SK-N-SH (cell line): ENCODE measurements at regions not wholly inside any gene's neighbourhood (a gene's known extent, or its start where the extent isn't known, plus 50 kb on each side); places are given as distances from the start of the nearest gene placed in this dataset.

Experiments used
- CTCF ChIA-PET: fragments of 300-600, 350-600 bp; formaldehyde crosslinking; extraction: SDS; loops from one replicate; lab custom pipeline; 2021; lab: Yijun Ruan, JAX
- POLR2A ChIA-PET: fragments of 350-600 bp; sonication (Branson Sonifier 250); formaldehyde crosslinking; extraction: SDS; loops from one replicate; lab custom pipeline; 2020; ENCODE audit warnings: antibody characterized with exemption, inconsistent platforms; lab: Yijun Ruan, JAX
- DNase-seq: peaks from one replicate; pipeline ENCODE4 v3.0.0; 2012
- H2AFZ ChIP-seq: fragments of 200-600 bp; sonication (generic); 2 replicates; pipeline ENCODE4 v1.8.1; 2016; ENCODE audit warnings: antibody characterized with exemption, mild to moderate bottlenecking, low read depth
- H3F3A ChIP-seq: fragments of 200-600 bp; sonication (generic); replicated peaks from 2 replicates; pipeline ENCODE3; 2016; ENCODE audit warnings: antibody characterized with exemption, mild to moderate bottlenecking; ENCODE audit not compliant: insufficient read depth
- H3K27ac ChIP-seq, 2 experiments: fragments of 200-500 bp in 1 of 2; fragments of 200-600 bp in 1 of 2; sonication (Bioruptor generic) in 1 of 2; sonication (generic), shearing (Covaris generic) in 1 of 2; 2 replicates each; pipeline versions ENCODE4 v1.5.1 to v1.6.1; 2014 to 2016; ENCODE audit warnings: low read depth in 2 of 2, inconsistent platforms in 1 of 2, low read length in 1 of 2, mild to moderate bottlenecking in 1 of 2, mixed read lengths in 1 of 2
- H3K27me3 ChIP-seq: fragments of 200-600 bp; sonication (generic), shearing (Covaris generic); 2 replicates; pipeline ENCODE4 v1.6.1; 2016; ENCODE audit warnings: mixed run types; ENCODE audit not compliant: insufficient read depth
- H3K36me3 ChIP-seq, 2 experiments: fragments of 200-500 bp in 1 of 2; fragments of 200-600 bp in 1 of 2; sonication (Bioruptor generic) in 1 of 2; sonication (generic) in 1 of 2; replicated peaks in 1 of 2; 2 replicates each; pipeline versions ENCODE3 to v1.5.1; 2014 to 2016; ENCODE audit warnings: low read length in 1 of 2, mild to moderate bottlenecking in 1 of 2; ENCODE audit not compliant: insufficient read depth in 2 of 2, control insufficient read depth in 1 of 2
- H3K4me1 ChIP-seq, 2 experiments: fragments of 200-500 bp in 1 of 2; fragments of 200-600 bp in 1 of 2; sonication (Bioruptor generic) in 1 of 2; sonication (generic), shearing (Covaris generic) in 1 of 2; 2 replicates each; pipeline versions ENCODE4 v1.5.1 to v1.6.1; 2014 to 2016; ENCODE audit warnings: low read depth in 1 of 2, low read length in 1 of 2, mixed run types in 1 of 2; ENCODE audit not compliant: insufficient read depth in 2 of 2, control insufficient read depth in 1 of 2
- H3K4me2 ChIP-seq: fragments of 200-600 bp; sonication (generic), shearing (Covaris generic); 2 replicates; pipeline ENCODE4 v1.6.1; 2017; ENCODE audit warnings: mixed run types
- H3K4me3 ChIP-seq, 2 experiments: fragments of 200-500 bp in 1 of 2; fragments of 200-600 bp in 1 of 2; sonication (Bioruptor generic) in 1 of 2; sonication (generic), shearing (Covaris generic) in 1 of 2; 2 replicates each; pipeline versions ENCODE4 v1.5.1 to v1.8.1; 2014 to 2016; ENCODE audit warnings: low read depth in 2 of 2, inconsistent platforms in 1 of 2, low read length in 1 of 2, mild to moderate bottlenecking in 1 of 2, mixed read lengths in 1 of 2, moderate library complexity in 1 of 2
- H3K79me2 ChIP-seq: fragments of 200-600 bp; sonication (generic); 2 replicates; pipeline ENCODE4 v1.8.1; 2017; ENCODE audit warnings: mild to moderate bottlenecking; ENCODE audit not compliant: insufficient read depth
- H3K9ac ChIP-seq: fragments of 200-600 bp; sonication (generic); 2 replicates; pipeline ENCODE4 v1.6.1; 2017; ENCODE audit warnings: mixed run types
- H3K9me2 ChIP-seq: fragments of 200-600 bp; sonication (generic); 2 replicates; pipeline ENCODE4 v1.6.1; 2017; ENCODE audit warnings: mixed run types
- H3K9me3 ChIP-seq: fragments of 200-600 bp; sonication (generic); 2 replicates; pipeline ENCODE4 v1.6.1; 2017; ENCODE audit warnings: mixed run types, mild to moderate bottlenecking, moderate library complexity
- H4K20me1 ChIP-seq: fragments of 200-600 bp; sonication (generic); 2 replicates; pipeline ENCODE4 v1.6.1; 2017; ENCODE audit warnings: mild to moderate bottlenecking, mixed run types; ENCODE audit not compliant: insufficient read depth
- EP300 ChIP-seq, 2 experiments: IDR thresholded peaks; 2 replicates each; pipeline versions ENCODE4 v1.4.0 to v1.6.1; 2012; ENCODE audit warnings: borderline replicate concordance in 1 of 2, low read depth in 1 of 2, low read length in 1 of 2
- EZH2phosphoT487 ChIP-seq: fragments of 200-600 bp; sonication (generic); IDR thresholded peaks from 2 replicates; pipeline ENCODE4 v1.6.1; 2017; ENCODE audit warnings: low read depth, mixed run types, mild to moderate bottlenecking, antibody characterized with exemption, moderate library complexity, borderline replicate concordance
- FOSL2 ChIP-seq: IDR thresholded peaks from 2 replicates; pipeline ENCODE4 v1.4.0; 2012; ENCODE audit warnings: low read depth, mild to moderate bottlenecking, moderate library complexity, borderline replicate concordance
- FOXJ3 ChIP-seq: sonication (generic); formaldehyde crosslinking; IDR thresholded peaks from 2 replicates; pipeline ENCODE4 v1.5.1; 2020; ENCODE audit warnings: mild to moderate bottlenecking, missing genetic modification reagents
- JUND ChIP-seq: IDR thresholded peaks from 2 replicates; pipeline ENCODE4 v1.4.0; 2012
- MAX ChIP-seq: IDR thresholded peaks from 2 replicates; pipeline ENCODE4 v1.4.0; 2012; ENCODE audit warnings: low read depth
- NFIC ChIP-seq: IDR thresholded peaks from 2 replicates; pipeline ENCODE4 v1.4.0; 2012; ENCODE audit warnings: borderline replicate concordance
- NRF1 ChIP-seq: IDR thresholded peaks from 2 replicates; pipeline ENCODE4 v1.6.1; 2012; ENCODE audit warnings: low read depth, mild to moderate bottlenecking, low read length
- RFX5 ChIP-seq: IDR thresholded peaks from 2 replicates; pipeline ENCODE4 v1.6.1; 2012; ENCODE audit warnings: mild to moderate bottlenecking, improper control_type of control experiment, low read length
- RXRA ChIP-seq: IDR thresholded peaks from 2 replicates; pipeline ENCODE4 v1.4.0; 2012; ENCODE audit warnings: low read depth, mild to moderate bottlenecking, borderline replicate concordance
- SIN3A ChIP-seq: IDR thresholded peaks from 2 replicates; pipeline ENCODE4 v1.6.1; 2012; ENCODE audit warnings: low read depth, mild to moderate bottlenecking, low read length, moderate library complexity, borderline replicate concordance
- SMC3 ChIP-seq: IDR thresholded peaks from 2 replicates; pipeline ENCODE4 v1.6.1; 2012; ENCODE audit warnings: low read depth, low read length, improper control_type of control experiment
- TCF12 ChIP-seq: IDR thresholded peaks from 2 replicates; pipeline ENCODE4 v1.4.0; 2012
- TEAD4 ChIP-seq: IDR thresholded peaks from 2 replicates; pipeline ENCODE4 v1.4.0; 2012; ENCODE audit warnings: mild to moderate bottlenecking, borderline replicate concordance; ENCODE audit not compliant: insufficient read depth
- WGBS: methylation state at CpG from one replicate; pipeline ENCODE4 v1.1.6; 2017; ENCODE audit warnings: low lambda C conversion rate; 5-methylcytosine and 5-hydroxymethylcytosine counted together
- TF ChIP-seq, protein P1 (sequence below): fragments of 200-600 bp; sonication (generic); IDR thresholded peaks from 2 replicates; pipeline ENCODE4 v1.6.1; 2017; ENCODE audit warnings: antibody characterized with exemption, mild to moderate bottlenecking, moderate library complexity
- TF ChIP-seq, protein P2 (sequence below): IDR thresholded peaks from 2 replicates; pipeline ENCODE4 v1.4.0; 2012; ENCODE audit warnings: low read depth, borderline replicate concordance
- TF ChIP-seq, protein P3 (sequence below): IDR thresholded peaks from 2 replicates; pipeline ENCODE4; 2012

GRCh38 chr15:77713281-77713680 is 80.6 kb upstream of the LINGO1 start:
- Histone ChIP-seq H4K20me1 (no peaks in the 10 kb centered on the region), H3K79me2 (no peaks in the 10 kb centered on the region), H3K36me3 (no peaks in the 10 kb centered on the region), H3F3A (no peaks in the 10 kb centered on the region), H3K27ac (no peak overlapping the region), H3K9me3 (no peaks in the 10 kb centered on the region), H3K4me1 (peaks cover 0 to 6% of the 10 kb centered on the region in 2 experiments; a peak in 2 of 4 replicates), H3K27me3 (peaks cover 3% of the 10 kb centered on the region; the same call in 1 of the 2 replicates), H3K9me2 (no peaks in the 10 kb centered on the region), H3K4me2 (no peak overlapping the region), H2AFZ (no peak overlapping the region), H3K9ac (no peak overlapping the region), H3K4me3 (no peak overlapping the region)
- POLR2A ChIA-PET, result no interaction called here
- TF ChIP-seq RFX5 (no peak), SIN3A (no peak), EZH2phosphoT487 (no peak), JUND (no peak), EP300 (IDR thresholded peaks at IDR 0.05; ENCODE audit: borderline replicate concordance in 1 of 2, low read depth in 1 of 2, low read length in 1 of 2) (no peak), TCF12 (no peak), SMC3 (no peak), FOXJ3 (CRISPR knock-in tag) (no peak), MAX (no peak), NRF1 (no peak), NFIC (no peak), RXRA (no peak), TEAD4 (no peak), FOSL2 (no peak)
- TF ChIP-seq, protein P1, sequence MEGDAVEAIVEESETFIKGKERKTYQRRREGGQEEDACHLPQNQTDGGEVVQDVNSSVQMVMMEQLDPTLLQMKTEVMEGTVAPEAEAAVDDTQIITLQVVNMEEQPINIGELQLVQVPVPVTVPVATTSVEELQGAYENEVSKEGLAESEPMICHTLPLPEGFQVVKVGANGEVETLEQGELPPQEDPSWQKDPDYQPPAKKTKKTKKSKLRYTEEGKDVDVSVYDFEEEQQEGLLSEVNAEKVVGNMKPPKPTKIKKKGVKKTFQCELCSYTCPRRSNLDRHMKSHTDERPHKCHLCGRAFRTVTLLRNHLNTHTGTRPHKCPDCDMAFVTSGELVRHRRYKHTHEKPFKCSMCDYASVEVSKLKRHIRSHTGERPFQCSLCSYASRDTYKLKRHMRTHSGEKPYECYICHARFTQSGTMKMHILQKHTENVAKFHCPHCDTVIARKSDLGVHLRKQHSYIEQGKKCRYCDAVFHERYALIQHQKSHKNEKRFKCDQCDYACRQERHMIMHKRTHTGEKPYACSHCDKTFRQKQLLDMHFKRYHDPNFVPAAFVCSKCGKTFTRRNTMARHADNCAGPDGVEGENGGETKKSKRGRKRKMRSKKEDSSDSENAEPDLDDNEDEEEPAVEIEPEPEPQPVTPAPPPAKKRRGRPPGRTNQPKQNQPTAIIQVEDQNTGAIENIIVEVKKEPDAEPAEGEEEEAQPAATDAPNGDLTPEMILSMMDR, result no peak
- TF ChIP-seq, protein P2, sequence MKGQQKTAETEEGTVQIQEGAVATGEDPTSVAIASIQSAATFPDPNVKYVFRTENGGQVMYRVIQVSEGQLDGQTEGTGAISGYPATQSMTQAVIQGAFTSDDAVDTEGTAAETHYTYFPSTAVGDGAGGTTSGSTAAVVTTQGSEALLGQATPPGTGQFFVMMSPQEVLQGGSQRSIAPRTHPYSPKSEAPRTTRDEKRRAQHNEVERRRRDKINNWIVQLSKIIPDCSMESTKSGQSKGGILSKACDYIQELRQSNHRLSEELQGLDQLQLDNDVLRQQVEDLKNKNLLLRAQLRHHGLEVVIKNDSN, result no peak
- TF ChIP-seq, protein P3, sequence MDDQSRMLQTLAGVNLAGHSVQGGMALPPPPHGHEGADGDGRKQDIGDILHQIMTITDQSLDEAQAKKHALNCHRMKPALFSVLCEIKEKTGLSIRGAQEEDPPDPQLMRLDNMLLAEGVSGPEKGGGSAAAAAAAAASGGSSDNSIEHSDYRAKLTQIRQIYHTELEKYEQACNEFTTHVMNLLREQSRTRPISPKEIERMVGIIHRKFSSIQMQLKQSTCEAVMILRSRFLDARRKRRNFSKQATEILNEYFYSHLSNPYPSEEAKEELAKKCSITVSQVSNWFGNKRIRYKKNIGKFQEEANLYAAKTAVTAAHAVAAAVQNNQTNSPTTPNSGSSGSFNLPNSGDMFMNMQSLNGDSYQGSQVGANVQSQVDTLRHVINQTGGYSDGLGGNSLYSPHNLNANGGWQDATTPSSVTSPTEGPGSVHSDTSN, result no peak
- DNase-seq, result no peak
- 70% methylated on average over 10 of the region's 10 CpGs for WGBS
- CTCF ChIA-PET, result interaction anchor here (1.0 kb wide), 1 partner anchor 58 kb away, joined by 3 read pairs; no protein-coding TSS in a partner anchor
